ENCODE measurements at regions not wholly inside any gene's neighbourhood (a gene's known extent, or its start where the extent isn't known, plus 50 kb on each side); places are given as distances from the start of the nearest gene placed in this dataset.

- DNase-seq, result no peak
These were observed 630.4 kb downstream of the PSAT1 start for GRCh38 chr9:78927099-78927940.

GRCh38 chr9:78928625-78929405, 631.9 kb downstream of the PSAT1 start:
- DNase-seq, result no peak

- DNase-seq, result no peak
These were observed 633.4 kb downstream of the PSAT1 start for GRCh38 chr9:78930281-78930680.

- no peak for DNase-seq
These were observed 636.1 kb downstream of the PSAT1 start for GRCh38 chr9:78932849-78933627.

GRCh38 chr9:78934880-78935279, 636.9 kb upstream of the TLE4 start:
- DNase-seq, result no peak

GRCh38 chr9:78938821-78939220, 632.9 kb upstream of the TLE4 start:
- DNase-seq, result no peak

- no peak for DNase-seq
These were observed 632.3 kb upstream of the TLE4 start for GRCh38 chr9:78939311-78940065.

GRCh38 chr9:78940121-78940855, 631.5 kb upstream of the TLE4 start:
- DNase-seq, result no peak

- DNase-seq, result no peak
These were observed 617.5 kb upstream of the TLE4 start for GRCh38 chr9:78954286-78954685.

GRCh38 chr9:78958892-78959291, 612.9 kb upstream of the TLE4 start:
- no peak for DNase-seq

- no peak for DNase-seq
These were observed 609.6 kb upstream of the TLE4 start for GRCh38 chr9:78962156-78962555.

GRCh38 chr9:78963911-78964310, 607.9 kb upstream of the TLE4 start:
- no peak for DNase-seq

GRCh38 chr9:78967596-78968217, 604.1 kb upstream of the TLE4 start:
- DNase-seq, result no peak

- no peak for DNase-seq
These were observed 601.4 kb upstream of the TLE4 start for GRCh38 chr9:78970375-78970774.

- no peak for DNase-seq
These were observed 600.2 kb upstream of the TLE4 start for GRCh38 chr9:78971540-78971939.

- DNase-seq, result no peak
These were observed 599.3 kb upstream of the TLE4 start for GRCh38 chr9:78972303-78972999.

GRCh38 chr9:78973907-78974306, 597.9 kb upstream of the TLE4 start:
- DNase-seq, result no peak

GRCh38 chr9:78982849-78983248, 588.9 kb upstream of the TLE4 start:
- no peak for DNase-seq

- no peak for DNase-seq
These were observed 586.6 kb upstream of the TLE4 start for GRCh38 chr9:78985084-78985738.

- no peak for DNase-seq
These were observed 585.3 kb upstream of the TLE4 start for GRCh38 chr9:78986446-78986845.
